Stimulated activated CD4-positive, alpha-beta T cell treated with anti-CD3 and anti-CD28 coated beads, Interleukin-1b, Interleukin-23, amount 100 ng/mL, for 48 hours (primary cell): ENCODE measurements at regions not wholly inside any gene's neighbourhood (a gene's known extent, or its start where the extent isn't known, plus 50 kb on each side); places are given as distances from the start of the nearest gene placed in this dataset.
A peak's percentile ranks its signal among the peaks of the same experiment; 100 is the strongest.
"Not testable (repeated sequence)": the region's sequence is repeated elsewhere in the genome, so short reads cannot be mapped to it uniquely, and the experiment has no call there.

ENCODE experiments used
- DNase-seq: peaks from one replicate; pipeline ENCODE4 v3.0.0-alpha.2; 2020

- peak; percentile 72 for DNase-seq
Measured at GRCh38 chr22:25462474-25463346, 101.8 kb upstream of the GRK3 start.

- DNase-seq: not testable (repeated sequence)
Measured at GRCh38 chr22:25463347-25463628, 101.2 kb upstream of the GRK3 start.

GRCh38 chr22:25464326-25464725 lies 100.1 kb upstream of the GRK3 start:
- not testable (repeated sequence) for DNase-seq

- DNase-seq: no peak
Measured at GRCh38 chr22:25465949-25466348, 98.5 kb upstream of the GRK3 start.

GRCh38 chr22:25472382-25472781 lies 92.1 kb upstream of the GRK3 start:
- DNase-seq: no peak

- DNase-seq: no peak
Measured at GRCh38 chr22:25475257-25476022, 89.0 kb upstream of the GRK3 start.

GRCh38 chr22:25477358-25477757 lies 87.1 kb upstream of the GRK3 start:
- DNase-seq: no peak

GRCh38 chr22:25478111-25478510 lies 86.4 kb upstream of the GRK3 start:
- no peak for DNase-seq

GRCh38 chr22:25478528-25478927 lies 85.9 kb upstream of the GRK3 start:
- DNase-seq: no peak

GRCh38 chr22:25480868-25481267 lies 83.6 kb upstream of the GRK3 start:
- not testable (repeated sequence) for DNase-seq

- DNase-seq: no peak
Measured at GRCh38 chr22:25482091-25482760, 82.2 kb upstream of the GRK3 start.

- DNase-seq: no peak
Measured at GRCh38 chr22:25482868-25483639, 81.4 kb upstream of the GRK3 start.

GRCh38 chr22:25483931-25484330 lies 80.5 kb upstream of the GRK3 start:
- DNase-seq: no peak

GRCh38 chr22:25484521-25485315 lies 79.8 kb upstream of the GRK3 start:
- peak; percentile 59 for DNase-seq

- peak; percentile 30 for DNase-seq
Measured at GRCh38 chr22:25485626-25486545, 78.6 kb upstream of the GRK3 start.

GRCh38 chr22:25487508-25487907 lies 77.0 kb upstream of the GRK3 start:
- DNase-seq: no peak

- peak; percentile 62 for DNase-seq
Measured at GRCh38 chr22:25488244-25489020, 76.0 kb upstream of the GRK3 start.

- DNase-seq: no peak
Measured at GRCh38 chr22:25489947-25490346, 74.5 kb upstream of the GRK3 start.

GRCh38 chr22:25490896-25491295 lies 73.6 kb upstream of the GRK3 start:
- DNase-seq: no peak

GRCh38 chr22:25492162-25492561 lies 72.3 kb upstream of the GRK3 start:
- no peak for DNase-seq
